Liver (tissue), 8 donors: ENCODE measurements at regions not wholly inside any gene's neighbourhood (a gene's known extent, or its start where the extent isn't known, plus 50 kb on each side); places are given as distances from the start of the nearest gene placed in this dataset.

Experiments
- DNase-seq: peaks from one replicate; pipeline ENCODE4 v3.0.0-alpha.2; 2017; ENCODE audit warnings: low spot score
- H3K27ac ChIP-seq, 2 donors: one replicate each; pipeline ENCODE4 v1.7.0; 2013; ENCODE audit warnings: inconsistent platforms in 2 of 2, low read length in 2 of 2, control low read depth in 1 of 2, low read depth in 1 of 2, mild to moderate bottlenecking in 1 of 2
- H3K27me3 ChIP-seq, 4 donors: one replicate each; pipeline versions ENCODE4 v1.6.1 to v1.7.0; 2013; ENCODE audit warnings: low read length in 3 of 4, inconsistent platforms in 1 of 4, mild to moderate bottlenecking in 1 of 4, moderate library complexity in 1 of 4; ENCODE audit not compliant: control insufficient read depth in 4 of 4, insufficient read depth in 4 of 4
- H3K36me3 ChIP-seq, 4 donors: one replicate each; pipeline versions ENCODE4 v1.6.1 to v1.7.0; 2013; ENCODE audit warnings: low read length in 3 of 4, mild to moderate bottlenecking in 3 of 4, low read depth in 1 of 4, moderate library complexity in 1 of 4; ENCODE audit not compliant: control insufficient read depth in 4 of 4, insufficient read depth in 3 of 4
- H3K4me1 ChIP-seq, 4 donors: one replicate each; pipeline versions ENCODE4 v1.6.1 to v1.7.0; 2013; ENCODE audit warnings: low read length in 3 of 4, mild to moderate bottlenecking in 3 of 4, moderate library complexity in 1 of 4; ENCODE audit not compliant: control insufficient read depth in 4 of 4, insufficient read depth in 4 of 4
- H3K4me3 ChIP-seq, 3 donors: one replicate each; pipeline versions ENCODE4 v1.6.1 to v1.7.0; 2013; ENCODE audit warnings: low read length in 3 of 3, control low read depth in 1 of 3, low read depth in 1 of 3, mild to moderate bottlenecking in 1 of 3
- H3K9ac ChIP-seq, 2 donors: one replicate each; pipeline ENCODE4 v1.7.0; 2013; ENCODE audit warnings: low read length in 2 of 2, mild to moderate bottlenecking in 2 of 2, moderate library complexity in 2 of 2, control low read depth in 1 of 2, low read depth in 1 of 2
- H3K9me3 ChIP-seq, 4 donors: one replicate each; pipeline versions ENCODE4 v1.6.1 to v1.7.0; 2013; ENCODE audit warnings: low read length in 3 of 4; ENCODE audit not compliant: control insufficient read depth in 4 of 4
- EGR1 ChIP-seq, 2 donors: IDR thresholded peaks; 2 replicates each; pipeline ENCODE4 v1.6.1; 2016 to 2018; ENCODE audit warnings: antibody characterized with exemption in 2 of 2, low read depth in 2 of 2
- FOXA1 ChIP-seq: IDR thresholded peaks from 2 replicates; pipeline ENCODE4 v1.6.1; 2016; ENCODE audit warnings: antibody characterized with exemption
- FOXA2 ChIP-seq: IDR thresholded peaks from 2 replicates; pipeline ENCODE4 v1.6.1; 2016; ENCODE audit warnings: antibody characterized with exemption
- GABPA ChIP-seq, 2 donors: IDR thresholded peaks in 1 of 2; conservative IDR thresholded peaks in 1 of 2; 2 replicates each; pipeline ENCODE4 v1.6.1; 2016; ENCODE audit warnings: antibody characterized with exemption in 2 of 2, mild to moderate bottlenecking in 1 of 2, moderate library complexity in 1 of 2
- HNF4A ChIP-seq, 2 donors: conservative IDR thresholded peaks; 2 replicates each; pipeline ENCODE4 v1.6.1; 2016; ENCODE audit warnings: antibody characterized with exemption in 2 of 2, mild to moderate bottlenecking in 2 of 2
- HNF4G ChIP-seq: IDR thresholded peaks from 2 replicates; pipeline ENCODE4 v1.6.1; 2016; ENCODE audit warnings: antibody characterized with exemption
- JUND ChIP-seq, 2 donors: IDR thresholded peaks; 2 replicates each; pipeline ENCODE4 v1.6.1; 2016; ENCODE audit warnings: antibody characterized with exemption in 2 of 2
- NR2F2 ChIP-seq: IDR thresholded peaks from 2 replicates; pipeline ENCODE4 v1.6.1; 2016; ENCODE audit warnings: antibody characterized with exemption
- RAD21 ChIP-seq, 2 donors: IDR thresholded peaks; 2 replicates each; pipeline ENCODE4 v1.6.1; 2016; ENCODE audit warnings: antibody characterized with exemption in 2 of 2, mild to moderate bottlenecking in 2 of 2
- RXRA ChIP-seq, 2 donors: IDR thresholded peaks; 2 replicates each; pipeline ENCODE4 v1.6.1; 2017 to 2018; ENCODE audit warnings: antibody characterized with exemption in 2 of 2, mild to moderate bottlenecking in 1 of 2
- SP1 ChIP-seq: IDR thresholded peaks from 2 replicates; pipeline ENCODE4 v1.6.1; 2018; ENCODE audit warnings: antibody characterized with exemption, mild to moderate bottlenecking
- TAF1 ChIP-seq: conservative IDR thresholded peaks from 2 replicates; pipeline ENCODE4 v1.6.1; 2016; ENCODE audit warnings: antibody characterized with exemption, mild to moderate bottlenecking
- YY1 ChIP-seq: IDR thresholded peaks from 2 replicates; pipeline ENCODE4 v1.6.1; 2016; ENCODE audit warnings: antibody characterized with exemption, mild to moderate bottlenecking
- WGBS: extraction: QIAGEN DNeasy Blood & Tissue Kit; methylation state at CpG from one replicate; pipeline ENCODE4 v1.1.7; 2013; 5-methylcytosine and 5-hydroxymethylcytosine counted together
- TF ChIP-seq, protein P1 (sequence below): IDR thresholded peaks from 2 replicates; pipeline ENCODE4 v1.6.1; 2016; ENCODE audit warnings: antibody characterized with exemption
- TF ChIP-seq, protein P2 (sequence below): fragments of 150-350 bp; IDR thresholded peaks from 2 replicates; pipeline ENCODE4 v1.5.1; 2017; ENCODE audit warnings: improper control_type of control experiment, low read depth, low read length; ENCODE audit not compliant: missing input control
- TF ChIP-seq, protein P3 (sequence below): IDR thresholded peaks from 2 replicates; pipeline ENCODE4 v1.6.1; 2016; ENCODE audit warnings: antibody characterized with exemption
- TF ChIP-seq, protein P4 (sequence below): IDR thresholded peaks from 2 replicates; pipeline ENCODE4 v1.6.1; 2016; ENCODE audit warnings: antibody characterized with exemption, mild to moderate bottlenecking
- TF ChIP-seq, protein P5 (sequence below): IDR thresholded peaks from 2 replicates; pipeline ENCODE4 v1.6.1; 2016; ENCODE audit warnings: antibody characterized with exemption
- donor health status: healthy.
- donor health status: healthy.
- donor health status: healthy.
- donor health status: healthy.
- donor health status: healthy.

DNA sequence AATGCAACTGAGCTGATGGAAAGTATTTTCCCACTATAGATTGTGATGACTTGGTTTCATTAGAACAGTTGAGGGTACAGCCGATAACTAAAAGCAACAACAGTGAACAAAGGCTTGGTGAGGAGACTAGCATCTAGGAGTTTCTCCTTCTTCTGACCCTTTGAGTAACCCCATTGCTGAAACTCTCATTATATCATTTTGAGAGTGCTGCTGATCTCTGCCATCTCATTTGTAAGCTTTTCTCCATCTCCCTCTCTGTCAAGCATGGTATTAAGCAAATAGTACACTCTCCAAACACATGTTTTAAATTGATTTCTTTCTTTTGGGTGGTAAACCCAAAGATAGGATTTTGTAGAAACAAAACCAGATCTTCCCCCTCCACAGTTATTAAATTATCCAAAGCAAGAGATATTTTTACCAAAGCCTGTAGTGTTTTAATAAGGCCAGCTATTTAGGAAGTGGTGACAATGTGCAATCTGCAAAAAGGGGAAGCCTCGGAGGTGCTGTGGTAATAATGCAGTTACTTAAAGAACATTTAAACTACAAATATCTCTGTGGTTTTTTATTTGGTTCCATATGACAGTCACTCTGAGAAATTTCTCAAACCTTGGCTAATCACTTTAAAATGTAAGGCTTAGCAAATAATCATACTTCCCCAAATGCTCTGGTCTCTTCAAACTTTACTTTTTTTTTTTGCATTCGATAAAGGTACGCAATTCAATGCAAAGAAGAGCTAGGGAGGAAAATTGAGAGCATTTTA, 287.5 kb downstream of the HLX start:
- no peaks in the 10 kb centered on the region for H3K27me3 ChIP-seq
- H3K9me3 ChIP-seq: peaks cover 0 to 3% (median under 1%) of the 10 kb centered on the region in 4 donors
- no peaks in the 10 kb centered on the region for H3K36me3 ChIP-seq
- no peak for TF ChIP-seq FOXA2
- TF ChIP-seq, protein P1, sequence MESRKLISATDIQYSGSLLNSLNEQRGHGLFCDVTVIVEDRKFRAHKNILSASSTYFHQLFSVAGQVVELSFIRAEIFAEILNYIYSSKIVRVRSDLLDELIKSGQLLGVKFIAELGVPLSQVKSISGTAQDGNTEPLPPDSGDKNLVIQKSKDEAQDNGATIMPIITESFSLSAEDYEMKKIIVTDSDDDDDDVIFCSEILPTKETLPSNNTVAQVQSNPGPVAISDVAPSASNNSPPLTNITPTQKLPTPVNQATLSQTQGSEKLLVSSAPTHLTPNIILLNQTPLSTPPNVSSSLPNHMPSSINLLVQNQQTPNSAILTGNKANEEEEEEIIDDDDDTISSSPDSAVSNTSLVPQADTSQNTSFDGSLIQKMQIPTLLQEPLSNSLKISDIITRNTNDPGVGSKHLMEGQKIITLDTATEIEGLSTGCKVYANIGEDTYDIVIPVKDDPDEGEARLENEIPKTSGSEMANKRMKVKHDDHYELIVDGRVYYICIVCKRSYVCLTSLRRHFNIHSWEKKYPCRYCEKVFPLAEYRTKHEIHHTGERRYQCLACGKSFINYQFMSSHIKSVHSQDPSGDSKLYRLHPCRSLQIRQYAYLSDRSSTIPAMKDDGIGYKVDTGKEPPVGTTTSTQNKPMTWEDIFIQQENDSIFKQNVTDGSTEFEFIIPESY: no peak
- no peak for TF ChIP-seq GABPA (IDR thresholded peaks at IDR 0.05 in 1 of 2, conservative IDR thresholded peaks at IDR 0.05 in 1 of 2)
- no peak for TF ChIP-seq FOXA1
- no peak for TF ChIP-seq SP1
- TF ChIP-seq, protein P2, sequence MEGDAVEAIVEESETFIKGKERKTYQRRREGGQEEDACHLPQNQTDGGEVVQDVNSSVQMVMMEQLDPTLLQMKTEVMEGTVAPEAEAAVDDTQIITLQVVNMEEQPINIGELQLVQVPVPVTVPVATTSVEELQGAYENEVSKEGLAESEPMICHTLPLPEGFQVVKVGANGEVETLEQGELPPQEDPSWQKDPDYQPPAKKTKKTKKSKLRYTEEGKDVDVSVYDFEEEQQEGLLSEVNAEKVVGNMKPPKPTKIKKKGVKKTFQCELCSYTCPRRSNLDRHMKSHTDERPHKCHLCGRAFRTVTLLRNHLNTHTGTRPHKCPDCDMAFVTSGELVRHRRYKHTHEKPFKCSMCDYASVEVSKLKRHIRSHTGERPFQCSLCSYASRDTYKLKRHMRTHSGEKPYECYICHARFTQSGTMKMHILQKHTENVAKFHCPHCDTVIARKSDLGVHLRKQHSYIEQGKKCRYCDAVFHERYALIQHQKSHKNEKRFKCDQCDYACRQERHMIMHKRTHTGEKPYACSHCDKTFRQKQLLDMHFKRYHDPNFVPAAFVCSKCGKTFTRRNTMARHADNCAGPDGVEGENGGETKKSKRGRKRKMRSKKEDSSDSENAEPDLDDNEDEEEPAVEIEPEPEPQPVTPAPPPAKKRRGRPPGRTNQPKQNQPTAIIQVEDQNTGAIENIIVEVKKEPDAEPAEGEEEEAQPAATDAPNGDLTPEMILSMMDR: no peak
- TF ChIP-seq, protein P3, sequence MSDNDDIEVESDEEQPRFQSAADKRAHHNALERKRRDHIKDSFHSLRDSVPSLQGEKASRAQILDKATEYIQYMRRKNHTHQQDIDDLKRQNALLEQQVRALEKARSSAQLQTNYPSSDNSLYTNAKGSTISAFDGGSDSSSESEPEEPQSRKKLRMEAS: no peak
- TF ChIP-seq YY1: no peak
- TF ChIP-seq RXRA (IDR thresholded peaks at IDR 0.05): no peak
- TF ChIP-seq HNF4A (conservative IDR thresholded peaks at IDR 0.05): no peak
- no peak for TF ChIP-seq JUND (IDR thresholded peaks at IDR 0.05)
- no peak for TF ChIP-seq RAD21 (IDR thresholded peaks at IDR 0.05)
- no peak for TF ChIP-seq NR2F2
- TF ChIP-seq, protein P4, sequence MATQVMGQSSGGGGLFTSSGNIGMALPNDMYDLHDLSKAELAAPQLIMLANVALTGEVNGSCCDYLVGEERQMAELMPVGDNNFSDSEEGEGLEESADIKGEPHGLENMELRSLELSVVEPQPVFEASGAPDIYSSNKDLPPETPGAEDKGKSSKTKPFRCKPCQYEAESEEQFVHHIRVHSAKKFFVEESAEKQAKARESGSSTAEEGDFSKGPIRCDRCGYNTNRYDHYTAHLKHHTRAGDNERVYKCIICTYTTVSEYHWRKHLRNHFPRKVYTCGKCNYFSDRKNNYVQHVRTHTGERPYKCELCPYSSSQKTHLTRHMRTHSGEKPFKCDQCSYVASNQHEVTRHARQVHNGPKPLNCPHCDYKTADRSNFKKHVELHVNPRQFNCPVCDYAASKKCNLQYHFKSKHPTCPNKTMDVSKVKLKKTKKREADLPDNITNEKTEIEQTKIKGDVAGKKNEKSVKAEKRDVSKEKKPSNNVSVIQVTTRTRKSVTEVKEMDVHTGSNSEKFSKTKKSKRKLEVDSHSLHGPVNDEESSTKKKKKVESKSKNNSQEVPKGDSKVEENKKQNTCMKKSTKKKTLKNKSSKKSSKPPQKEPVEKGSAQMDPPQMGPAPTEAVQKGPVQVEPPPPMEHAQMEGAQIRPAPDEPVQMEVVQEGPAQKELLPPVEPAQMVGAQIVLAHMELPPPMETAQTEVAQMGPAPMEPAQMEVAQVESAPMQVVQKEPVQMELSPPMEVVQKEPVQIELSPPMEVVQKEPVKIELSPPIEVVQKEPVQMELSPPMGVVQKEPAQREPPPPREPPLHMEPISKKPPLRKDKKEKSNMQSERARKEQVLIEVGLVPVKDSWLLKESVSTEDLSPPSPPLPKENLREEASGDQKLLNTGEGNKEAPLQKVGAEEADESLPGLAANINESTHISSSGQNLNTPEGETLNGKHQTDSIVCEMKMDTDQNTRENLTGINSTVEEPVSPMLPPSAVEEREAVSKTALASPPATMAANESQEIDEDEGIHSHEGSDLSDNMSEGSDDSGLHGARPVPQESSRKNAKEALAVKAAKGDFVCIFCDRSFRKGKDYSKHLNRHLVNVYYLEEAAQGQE: no peak
- TF ChIP-seq, protein P5, sequence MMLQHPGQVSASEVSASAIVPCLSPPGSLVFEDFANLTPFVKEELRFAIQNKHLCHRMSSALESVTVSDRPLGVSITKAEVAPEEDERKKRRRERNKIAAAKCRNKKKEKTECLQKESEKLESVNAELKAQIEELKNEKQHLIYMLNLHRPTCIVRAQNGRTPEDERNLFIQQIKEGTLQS: no peak
- TF ChIP-seq EGR1 (IDR thresholded peaks at IDR 0.05; ENCODE audit: low read depth in 2 of 2): no peak
- no peak for TF ChIP-seq TAF1
- no peak for TF ChIP-seq HNF4G
- H3K9ac ChIP-seq: no peak overlapping the region
- H3K27ac ChIP-seq: no peak overlapping the region
- H3K4me1 ChIP-seq: no peaks in the 10 kb centered on the region
- 80% methylated on average over 4 of the region's 4 CpGs for WGBS
- no peak overlapping the region for H3K4me3 ChIP-seq
- DNase-seq: no peak
